ENCODE measurements at regions not wholly inside any gene's neighbourhood (a gene's known extent, or its start where the extent isn't known, plus 50 kb on each side); places are given as distances from the start of the nearest gene placed in this dataset.

DNA sequence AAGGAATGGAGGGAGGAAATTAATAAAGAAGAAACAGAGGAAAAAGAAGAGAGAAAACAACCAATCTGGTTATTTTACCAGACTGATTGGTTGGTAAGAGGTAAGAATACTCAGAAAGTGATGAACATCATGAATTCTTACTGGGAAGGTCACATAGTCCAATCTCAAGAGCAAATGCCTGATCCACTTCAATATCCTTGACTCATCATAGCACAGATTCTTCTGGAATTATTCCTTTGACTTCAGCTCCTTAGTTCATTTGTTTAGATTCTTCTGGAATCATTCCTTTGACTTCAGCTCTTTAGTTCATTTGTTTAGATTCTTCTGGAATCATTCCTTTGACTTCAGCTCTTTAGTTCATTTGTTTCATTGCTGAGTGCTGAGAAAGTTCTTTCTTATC, 2030.6 kb upstream of the CELF4 start:
- TF ChIP-seq, protein P1, sequence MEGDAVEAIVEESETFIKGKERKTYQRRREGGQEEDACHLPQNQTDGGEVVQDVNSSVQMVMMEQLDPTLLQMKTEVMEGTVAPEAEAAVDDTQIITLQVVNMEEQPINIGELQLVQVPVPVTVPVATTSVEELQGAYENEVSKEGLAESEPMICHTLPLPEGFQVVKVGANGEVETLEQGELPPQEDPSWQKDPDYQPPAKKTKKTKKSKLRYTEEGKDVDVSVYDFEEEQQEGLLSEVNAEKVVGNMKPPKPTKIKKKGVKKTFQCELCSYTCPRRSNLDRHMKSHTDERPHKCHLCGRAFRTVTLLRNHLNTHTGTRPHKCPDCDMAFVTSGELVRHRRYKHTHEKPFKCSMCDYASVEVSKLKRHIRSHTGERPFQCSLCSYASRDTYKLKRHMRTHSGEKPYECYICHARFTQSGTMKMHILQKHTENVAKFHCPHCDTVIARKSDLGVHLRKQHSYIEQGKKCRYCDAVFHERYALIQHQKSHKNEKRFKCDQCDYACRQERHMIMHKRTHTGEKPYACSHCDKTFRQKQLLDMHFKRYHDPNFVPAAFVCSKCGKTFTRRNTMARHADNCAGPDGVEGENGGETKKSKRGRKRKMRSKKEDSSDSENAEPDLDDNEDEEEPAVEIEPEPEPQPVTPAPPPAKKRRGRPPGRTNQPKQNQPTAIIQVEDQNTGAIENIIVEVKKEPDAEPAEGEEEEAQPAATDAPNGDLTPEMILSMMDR (IDR thresholded peaks at IDR 0.05; ENCODE audit: low read depth, low read length, poor library complexity, severe bottlenecking): no peak
- no peak for TF ChIP-seq EZH2phosphoT487 (IDR thresholded peaks at IDR 0.05; ENCODE audit: borderline replicate concordance, low read length)

GRCh38 chr18:39594206-39594605, 2028.6 kb upstream of the CELF4 start:
- Histone ChIP-seq H3K27ac (ENCODE audit: low read depth, low read length) (no peak overlapping the region), H3K4me2 (ENCODE audit: low read length) (no peak overlapping the region), H4K20me1 (ENCODE audit: control insufficient read depth, insufficient read depth, low read depth, low read length) (no peaks in the 10 kb centered on the region), H3K79me2 (ENCODE audit: control insufficient read depth, low read length) (no peaks in the 10 kb centered on the region), H3K9me2 (replicated peaks; ENCODE audit: control insufficient read depth, low read length) (no peaks in the 10 kb centered on the region), H3K4me1 (ENCODE audit: control insufficient read depth, low read length) (no peaks in the 10 kb centered on the region), H3K9me3 (ENCODE audit: control insufficient read depth, insufficient read depth, low read length) (no peaks in the 10 kb centered on the region), H3K36me3 (ENCODE audit: control insufficient read depth, low read length) (no peaks in the 10 kb centered on the region), H3F3A (ENCODE audit: control insufficient read depth, insufficient read depth) (no peaks in the 10 kb centered on the region), H3K4me3 (ENCODE audit: low read length) (no peak overlapping the region), H3K27me3 (ENCODE audit: control insufficient read depth, low read length) (no peaks in the 10 kb centered on the region)
- TF ChIP-seq EZH2phosphoT487 (IDR thresholded peaks at IDR 0.05; ENCODE audit: borderline replicate concordance, low read length): no peak
- TF ChIP-seq, protein P1 (IDR thresholded peaks at IDR 0.05; ENCODE audit: low read depth, low read length, poor library complexity, severe bottlenecking): no peak

More for the DNA sequence above, 2030.6 kb upstream of the CELF4 start:
- Histone ChIP-seq H3K4me1 (ENCODE audit: control insufficient read depth, low read length) (no peaks in the 10 kb centered on the region), H3K27me3 (ENCODE audit: control insufficient read depth, low read length) (no peaks in the 10 kb centered on the region), H3K9me2 (replicated peaks; ENCODE audit: control insufficient read depth, low read length) (no peaks in the 10 kb centered on the region), H3K4me3 (ENCODE audit: low read length) (no peak overlapping the region), H3K27ac (ENCODE audit: low read depth, low read length) (no peak overlapping the region), H3F3A (ENCODE audit: control insufficient read depth, insufficient read depth) (no peaks in the 10 kb centered on the region), H3K79me2 (ENCODE audit: control insufficient read depth, low read length) (no peaks in the 10 kb centered on the region), H3K4me2 (ENCODE audit: low read length) (no peak overlapping the region), H3K36me3 (ENCODE audit: control insufficient read depth, low read length) (no peaks in the 10 kb centered on the region), H3K9me3 (ENCODE audit: control insufficient read depth, insufficient read depth, low read length) (no peaks in the 10 kb centered on the region), H4K20me1 (ENCODE audit: control insufficient read depth, insufficient read depth, low read depth, low read length) (no peaks in the 10 kb centered on the region)

- Histone ChIP-seq H3F3A (ENCODE audit: control insufficient read depth, insufficient read depth) (no peaks in the 10 kb centered on the region), H4K20me1 (ENCODE audit: control insufficient read depth, insufficient read depth, low read depth, low read length) (no peaks in the 10 kb centered on the region), H3K9me2 (replicated peaks; ENCODE audit: control insufficient read depth, low read length) (no peaks in the 10 kb centered on the region), H3K79me2 (ENCODE audit: control insufficient read depth, low read length) (no peaks in the 10 kb centered on the region), H3K9me3 (ENCODE audit: control insufficient read depth, insufficient read depth, low read length) (peaks cover under 1% of the 10 kb centered on the region; the same call in 1 of the 2 replicates), H3K4me2 (ENCODE audit: low read length) (no peak overlapping the region), H3K27ac (ENCODE audit: low read depth, low read length) (no peak overlapping the region), H3K4me1 (ENCODE audit: control insufficient read depth, low read length) (no peaks in the 10 kb centered on the region), H3K27me3 (ENCODE audit: control insufficient read depth, low read length) (no peaks in the 10 kb centered on the region), H3K4me3 (ENCODE audit: low read length) (no peak overlapping the region), H3K36me3 (ENCODE audit: control insufficient read depth, low read length) (no peaks in the 10 kb centered on the region)
- TF ChIP-seq, protein P1 (IDR thresholded peaks at IDR 0.05; ENCODE audit: low read depth, low read length, poor library complexity, severe bottlenecking): no peak
- no peak for TF ChIP-seq EZH2phosphoT487 (IDR thresholded peaks at IDR 0.05; ENCODE audit: borderline replicate concordance, low read length)
These were observed 2026.1 kb upstream of the CELF4 start for GRCh38 chr18:39591649-39592048.

Data from DOHH2 (cell line).